NCI-H748 (cell line): ENCODE measurements at regions not wholly inside any gene's neighbourhood (a gene's known extent, or its start where the extent isn't known, plus 50 kb on each side); places are given as distances from the start of the nearest gene placed in this dataset.
A peak's percentile ranks its signal among the peaks of the same experiment; 100 is the strongest.

Source experiments
- DNase-seq: peaks from one replicate; lab custom pipeline; 2025; ENCODE audit not compliant: unreplicated experiment; lab: John Stamatoyannopoulos, UW

DNA sequence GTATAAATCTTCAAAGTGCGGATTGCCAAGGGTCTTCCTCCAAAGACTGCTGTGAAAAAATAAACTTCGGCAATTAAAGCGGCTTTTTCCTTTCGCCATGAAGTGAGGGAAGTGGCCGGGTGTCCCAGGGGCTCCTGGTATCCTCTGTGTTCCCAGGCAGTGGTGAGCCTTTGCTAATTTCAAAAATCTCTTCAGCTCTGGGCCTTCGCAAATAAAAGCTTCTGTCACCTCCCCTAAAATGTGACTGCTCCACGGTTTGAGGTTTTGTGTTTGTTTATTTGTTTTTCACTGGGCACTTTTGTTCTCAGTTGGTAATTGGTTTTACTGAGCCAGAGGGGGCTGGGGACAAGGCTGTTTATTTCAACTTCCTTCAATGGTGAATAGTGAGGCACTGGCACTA is 270.1 kb upstream of the POU3F3 start:
- peak; percentile 23 for DNase-seq

- DNase-seq: no peak
Observed at GRCh38 chr2:104584393-104584792, 269.5 kb upstream of the POU3F3 start.

GRCh38 chr2:104595576-104595975 is 258.3 kb upstream of the POU3F3 start:
- DNase-seq: no peak

GRCh38 chr2:104597942-104598341 is 256.0 kb upstream of the POU3F3 start:
- DNase-seq: no peak

- DNase-seq: no peak
Observed at GRCh38 chr2:104598636-104599035, 255.3 kb upstream of the POU3F3 start.

GRCh38 chr2:104599787-104600510 is 254.0 kb upstream of the POU3F3 start:
- no peak for DNase-seq

DNA sequence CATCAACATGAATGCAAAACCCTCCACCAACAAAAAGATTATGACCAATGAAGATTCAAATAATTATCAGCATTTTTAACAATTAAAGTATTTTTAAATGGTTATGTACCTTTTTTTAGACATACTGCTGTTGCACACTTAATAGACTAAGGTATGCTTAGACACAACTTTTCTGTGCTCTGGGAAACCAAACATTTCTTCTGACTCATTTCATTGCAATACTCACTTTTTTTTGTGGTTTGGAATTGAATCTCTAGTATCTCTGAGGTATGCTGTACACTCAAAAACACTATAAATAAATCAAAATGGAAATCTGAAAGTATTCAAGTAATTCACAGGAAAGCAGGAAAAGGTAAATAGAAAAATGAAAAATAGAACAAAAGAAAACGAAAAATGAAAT is 247.9 kb upstream of the POU3F3 start:
- DNase-seq: no peak

DNA sequence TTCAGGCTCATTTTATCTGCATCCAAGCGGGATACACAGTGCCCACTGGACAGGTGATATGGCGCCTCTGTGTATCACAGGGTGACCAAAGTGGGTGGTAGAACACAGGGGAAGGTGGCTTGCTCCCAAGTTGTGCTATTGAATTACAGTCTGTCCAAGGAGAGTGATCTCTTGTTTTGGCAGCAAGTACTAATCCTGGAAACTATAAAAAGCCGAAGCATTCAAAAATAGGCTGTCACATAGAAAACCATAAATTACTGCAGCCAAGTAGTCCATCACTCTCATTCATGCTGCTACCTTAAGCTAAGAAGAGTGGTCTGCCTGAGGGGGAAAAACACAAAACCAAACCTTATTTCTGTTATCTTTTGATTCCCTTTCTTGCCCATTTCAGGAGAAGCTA is 237.1 kb upstream of the POU3F3 start:
- no peak for DNase-seq

GRCh38 chr2:104620801-104621200 is 233.1 kb upstream of the POU3F3 start:
- no peak for DNase-seq

GRCh38 chr2:104635608-104636007 is 218.3 kb upstream of the POU3F3 start:
- no peak for DNase-seq

DNA sequence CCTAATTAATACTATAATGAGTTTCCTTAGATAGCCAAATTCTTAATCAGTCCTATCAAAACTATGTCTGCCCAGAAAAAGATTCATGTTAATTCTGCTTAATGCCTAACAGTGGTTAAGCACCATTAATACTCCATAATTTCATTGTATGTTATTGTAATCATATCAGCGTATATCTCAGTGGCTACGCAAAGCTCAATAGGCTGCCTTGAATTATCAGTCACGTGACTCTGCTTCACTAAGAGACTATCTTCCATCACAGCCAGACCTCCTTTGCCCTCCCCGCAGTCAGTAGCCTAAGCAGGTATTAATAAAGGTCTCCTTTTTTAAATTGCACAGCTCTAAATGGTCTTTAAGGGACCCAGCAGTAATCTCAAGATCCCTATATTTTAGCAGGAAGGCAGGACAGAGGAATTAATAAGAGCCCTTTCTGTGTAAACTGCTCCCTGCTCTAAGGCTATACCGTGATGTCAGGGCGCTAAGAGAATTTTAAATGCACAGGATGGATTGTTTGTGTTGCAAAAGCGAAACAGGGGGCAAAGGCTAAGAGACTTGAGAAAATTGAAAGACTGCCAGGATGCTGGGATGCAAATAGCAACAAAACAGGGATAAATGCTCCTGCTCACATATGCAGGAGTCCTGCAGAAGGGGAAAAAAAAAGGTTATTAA is 215.6 kb upstream of the POU3F3 start:
- DNase-seq: peak; percentile 10

GRCh38 chr2:104638859-104639202 is 215.1 kb upstream of the POU3F3 start:
- DNase-seq: no peak

GRCh38 chr2:104641786-104642185 is 212.1 kb upstream of the POU3F3 start:
- DNase-seq: no peak

DNA sequence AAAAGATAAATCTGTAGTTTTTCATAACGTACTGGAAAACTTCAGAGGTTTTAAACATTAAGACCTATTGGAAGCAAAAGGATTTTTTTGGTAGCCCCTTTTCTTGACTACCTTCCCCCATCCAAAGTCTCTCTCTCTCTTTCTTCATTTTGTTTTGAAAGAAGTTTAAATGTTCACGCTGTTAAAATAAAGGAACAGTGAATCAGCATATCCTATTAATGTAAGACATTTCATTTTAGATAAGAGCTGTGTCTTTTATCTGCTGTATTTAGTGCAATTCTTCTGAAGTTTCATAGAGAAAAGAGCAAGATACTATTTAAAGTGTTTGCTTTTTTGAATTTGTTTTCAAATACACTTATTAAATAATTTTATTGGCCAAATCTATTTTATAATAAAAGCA is 205.5 kb upstream of the POU3F3 start:
- no peak for DNase-seq

- no peak for DNase-seq
Observed at GRCh38 chr2:104649866-104650265, 204.0 kb upstream of the POU3F3 start.

GRCh38 chr2:104650405-104650996 is 203.4 kb upstream of the POU3F3 start:
- no peak for DNase-seq

DNA sequence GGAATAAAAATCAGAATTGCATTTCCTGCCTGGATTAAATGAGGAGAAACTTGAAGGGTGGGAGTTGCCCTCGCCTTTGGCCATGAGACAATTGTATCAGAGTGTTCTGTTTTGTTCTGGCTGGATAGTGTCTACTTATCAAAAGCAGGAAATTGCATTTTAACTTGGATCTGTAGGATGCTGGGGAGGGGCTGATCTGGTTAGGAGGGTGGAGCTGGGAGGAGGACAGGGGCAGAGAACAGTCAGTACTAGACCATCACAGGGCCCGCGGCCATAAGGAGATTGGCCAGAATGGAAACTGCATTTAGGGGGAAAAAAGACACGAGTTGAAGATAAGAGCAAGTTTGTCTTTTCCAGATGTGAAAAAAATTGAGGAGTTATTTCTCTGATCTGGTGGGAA is 199.1 kb upstream of the POU3F3 start:
- no peak for DNase-seq

DNA sequence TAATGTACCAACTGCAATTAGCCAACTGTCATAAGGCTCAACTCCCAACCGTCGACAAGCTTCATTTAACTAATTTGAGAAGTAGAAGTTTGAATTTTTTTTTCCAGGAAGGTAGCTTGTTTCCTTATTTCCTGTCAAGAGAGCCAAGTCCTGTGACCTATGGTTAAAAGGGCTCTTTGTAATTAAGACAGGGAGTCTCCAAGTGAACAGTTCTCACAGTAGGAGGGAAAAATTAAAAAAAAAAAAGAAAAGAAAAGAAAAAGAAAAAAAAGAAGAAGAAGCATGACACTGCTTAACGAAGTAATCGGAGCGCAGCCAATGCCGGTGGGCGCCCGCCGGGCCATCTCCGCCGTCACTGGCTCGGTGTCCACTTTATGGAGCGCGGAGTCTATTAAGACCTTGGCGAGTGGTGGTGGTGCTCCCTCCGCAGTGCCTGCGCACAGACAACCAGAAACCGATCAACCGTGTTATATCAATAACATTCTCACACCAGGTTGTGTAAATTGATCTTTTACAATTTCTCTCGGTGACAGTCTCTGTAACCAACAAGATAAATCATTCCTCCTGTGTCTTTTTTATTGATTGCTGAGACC is 197.2 kb upstream of the POU3F3 start:
- DNase-seq: no peak

- no peak for DNase-seq
Observed at GRCh38 chr2:104658144-104658835, 195.6 kb upstream of the POU3F3 start.

GRCh38 chr2:104658904-104659591 is 194.9 kb upstream of the POU3F3 start:
- DNase-seq: no peak

DNA sequence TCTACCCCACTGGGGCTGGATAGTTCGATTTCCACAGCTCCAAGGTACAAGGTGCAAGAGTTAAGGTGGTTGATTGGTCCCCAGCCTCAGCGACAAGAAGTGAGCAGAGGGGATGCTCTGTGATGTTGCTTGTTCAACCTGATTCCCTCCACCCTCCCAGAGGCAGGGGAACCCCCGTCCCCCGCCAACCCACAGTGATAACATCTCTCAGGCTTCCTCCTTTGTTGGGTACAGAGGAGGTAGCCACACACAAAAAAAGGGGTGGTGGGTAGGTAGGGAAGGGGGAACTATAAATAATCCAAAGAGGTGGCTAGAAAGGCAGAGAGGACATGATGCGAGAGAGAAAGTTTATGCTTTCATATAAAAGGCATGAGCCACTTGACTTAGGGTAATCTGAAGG is 192.9 kb upstream of the POU3F3 start:
- no peak for DNase-seq
